Psoas muscle (tissue), 7 donors: ENCODE measurements at regions not wholly inside any gene's neighbourhood (a gene's known extent, or its start where the extent isn't known, plus 50 kb on each side); places are given as distances from the start of the nearest gene placed in this dataset.

Experiments
- ATAC-seq, 4 donors: fragments of 200-7000 bp; cut with Tn5 transposase; one replicate each; pipeline ENCODE4 v1.9.1; 2020; ENCODE audit warnings: moderate library complexity in 3 of 4, mild to moderate bottlenecking in 2 of 4
- DNase-seq, 2 donors: peaks; one replicate each; pipeline ENCODE4 v3.0.0-alpha.2; 2020
- H3K27ac ChIP-seq: fragments of 200-600 bp; one replicate; pipeline ENCODE4 v1.8.0; 2022
- H3K27me3 ChIP-seq, 3 donors: fragments of 200-600 bp in 1 of 3; one replicate each; pipeline versions ENCODE4 v1.6.1 to v1.8.0; 2013 to 2022; ENCODE audit warnings: low read length in 2 of 3, mild to moderate bottlenecking in 2 of 3, moderate library complexity in 1 of 3; ENCODE audit not compliant: insufficient read depth in 3 of 3
- H3K36me3 ChIP-seq, 2 donors: fragments of 200-600 bp in 1 of 2; one replicate each; pipeline versions ENCODE4 v1.6.1 to v1.8.0; 2013 to 2022; ENCODE audit warnings: low read depth in 1 of 2, mild to moderate bottlenecking in 1 of 2, moderate library complexity in 1 of 2; ENCODE audit not compliant: insufficient read depth in 1 of 2
- H3K4me1 ChIP-seq: fragments of 200-600 bp; one replicate; pipeline ENCODE4 v1.8.0; 2022
- H3K4me3 ChIP-seq: fragments of 200-600 bp; one replicate; pipeline ENCODE4 v1.8.0; 2022; ENCODE audit warnings: mild to moderate bottlenecking
- H3K9me3 ChIP-seq: fragments of 200-600 bp; one replicate; pipeline ENCODE4 v1.8.0; 2022
- WGBS, 3 donors: extraction: QIAGEN DNeasy Blood & Tissue Kit; methylation state at CpG; one replicate each; pipeline versions ENCODE4 v1.1.6 to v1.1.7; 2013; 5-methylcytosine and 5-hydroxymethylcytosine counted together
- intact Hi-C, 2 donors: fragments of 100-400 bp; cut with DNase I; formaldehyde crosslinking; loops; one replicate each; pipeline versions ENCODE4 v1.11.0 to v1.14.2; 2022
- TF ChIP-seq, protein P1 (sequence below): fragments of 200-600 bp; IDR thresholded peaks from one replicate; pipeline ENCODE4 v1.8.0; 2022; ENCODE audit warnings: antibody characterized with exemption
- donor health status: healthy with polysubstance abuse.
- donor health status: DM: no; HTN: no; CAD: no; lungs with moderate emphysema.
- donor health status: Bipolar disorder and iron deficiency.
- donor health status: healthy.
- donor health status: DM: yes; HTN: yes; CAD: no.
- donor health status: DM: no; HTN: no; CAD: no.
- donor health status: DM: yes; HTN: yes; CAD: no.

DNA sequence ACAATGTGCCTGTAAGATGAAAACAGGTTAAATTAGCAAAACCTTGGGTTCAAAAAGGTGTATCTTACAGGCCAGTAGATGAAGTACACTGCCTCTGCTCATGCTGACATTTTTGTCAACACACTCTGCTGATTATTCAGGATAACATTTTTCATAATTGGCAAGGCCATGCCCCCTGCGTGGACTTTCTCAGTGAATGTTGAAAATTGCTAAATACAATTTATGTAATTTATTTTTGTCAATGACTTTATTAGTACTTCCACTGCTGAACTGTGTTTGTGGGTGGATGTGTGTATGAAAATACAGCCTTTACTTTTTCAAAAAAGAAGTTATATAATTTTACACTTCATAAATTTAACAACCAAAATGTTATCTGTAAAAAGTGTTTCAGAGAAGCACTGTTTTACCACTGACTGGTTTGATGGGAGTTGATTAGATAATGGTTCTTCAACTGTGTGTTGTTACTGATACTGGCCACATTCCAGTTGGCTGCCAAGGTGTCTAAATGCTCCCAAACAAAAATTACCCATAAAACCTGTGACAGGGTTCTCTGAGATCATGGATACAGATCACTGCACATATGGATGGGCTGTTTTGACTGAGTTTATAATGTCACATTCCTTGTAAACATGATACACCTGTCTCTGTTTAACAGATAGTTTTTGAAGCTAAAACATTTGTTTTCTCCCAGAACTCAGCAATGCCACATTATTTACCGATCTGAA is 151.9 kb upstream of the SLC7A11 start:
- DNase-seq (no peak), ATAC-seq (no peak)
- TF ChIP-seq, protein P1, sequence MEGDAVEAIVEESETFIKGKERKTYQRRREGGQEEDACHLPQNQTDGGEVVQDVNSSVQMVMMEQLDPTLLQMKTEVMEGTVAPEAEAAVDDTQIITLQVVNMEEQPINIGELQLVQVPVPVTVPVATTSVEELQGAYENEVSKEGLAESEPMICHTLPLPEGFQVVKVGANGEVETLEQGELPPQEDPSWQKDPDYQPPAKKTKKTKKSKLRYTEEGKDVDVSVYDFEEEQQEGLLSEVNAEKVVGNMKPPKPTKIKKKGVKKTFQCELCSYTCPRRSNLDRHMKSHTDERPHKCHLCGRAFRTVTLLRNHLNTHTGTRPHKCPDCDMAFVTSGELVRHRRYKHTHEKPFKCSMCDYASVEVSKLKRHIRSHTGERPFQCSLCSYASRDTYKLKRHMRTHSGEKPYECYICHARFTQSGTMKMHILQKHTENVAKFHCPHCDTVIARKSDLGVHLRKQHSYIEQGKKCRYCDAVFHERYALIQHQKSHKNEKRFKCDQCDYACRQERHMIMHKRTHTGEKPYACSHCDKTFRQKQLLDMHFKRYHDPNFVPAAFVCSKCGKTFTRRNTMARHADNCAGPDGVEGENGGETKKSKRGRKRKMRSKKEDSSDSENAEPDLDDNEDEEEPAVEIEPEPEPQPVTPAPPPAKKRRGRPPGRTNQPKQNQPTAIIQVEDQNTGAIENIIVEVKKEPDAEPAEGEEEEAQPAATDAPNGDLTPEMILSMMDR = no peak
- H3K27me3 ChIP-seq = no peaks in the 10 kb centered on the region
- H3K27ac ChIP-seq = no peak overlapping the region
- no peak overlapping the region for H3K4me3 ChIP-seq
- intact Hi-C loops = no loop called here
- no peaks in the 10 kb centered on the region for H3K9me3 ChIP-seq
- H3K4me1 ChIP-seq = no peaks in the 10 kb centered on the region
- 45 to 53% (median 46%) methylated on average over 2 of the region's 2 CpGs for WGBS, 3 donors
- H3K36me3 ChIP-seq = no peaks in the 10 kb centered on the region

DNA sequence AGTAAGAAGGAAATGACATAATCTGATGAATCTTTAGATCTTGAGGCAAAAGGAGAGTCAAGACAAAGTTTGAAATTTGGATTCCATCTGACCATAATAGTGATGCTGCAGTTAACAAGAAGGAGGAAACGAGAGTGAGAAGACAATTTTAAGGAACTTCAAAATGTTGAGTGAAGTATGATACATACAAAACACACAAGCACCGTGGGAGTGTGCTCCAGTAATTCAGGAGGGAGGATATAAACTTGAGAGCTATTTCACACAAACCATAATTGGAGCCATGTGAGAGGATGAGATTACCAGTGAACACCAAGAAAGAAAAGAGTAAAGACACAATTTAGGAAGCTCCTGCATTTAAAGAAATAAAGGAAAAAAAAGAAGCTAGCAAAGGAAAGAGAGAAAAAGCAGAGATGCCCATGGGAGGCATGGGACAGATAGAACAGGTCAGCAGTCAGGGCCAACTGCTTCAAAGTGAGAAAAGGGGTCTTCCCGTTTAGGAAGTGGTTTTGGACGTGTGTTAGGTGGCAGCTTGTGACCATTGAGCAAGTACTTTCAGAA is 150.7 kb upstream of the SLC7A11 start:
- DNase-seq = no peak
- ATAC-seq = no peak
- intact Hi-C loops = no loop called here
- no peaks in the 10 kb centered on the region for H3K27me3 ChIP-seq
- no peak overlapping the region for H3K4me3 ChIP-seq
- no peaks in the 10 kb centered on the region for H3K36me3 ChIP-seq
- H3K9me3 ChIP-seq = no peaks in the 10 kb centered on the region
- TF ChIP-seq, protein P1 = no peak
- no peak overlapping the region for H3K27ac ChIP-seq
- no peaks in the 10 kb centered on the region for H3K4me1 ChIP-seq
- WGBS, 3 donors = 66 to 85% (median 79%) methylated on average over 4 of the region's 4 CpGs

DNA sequence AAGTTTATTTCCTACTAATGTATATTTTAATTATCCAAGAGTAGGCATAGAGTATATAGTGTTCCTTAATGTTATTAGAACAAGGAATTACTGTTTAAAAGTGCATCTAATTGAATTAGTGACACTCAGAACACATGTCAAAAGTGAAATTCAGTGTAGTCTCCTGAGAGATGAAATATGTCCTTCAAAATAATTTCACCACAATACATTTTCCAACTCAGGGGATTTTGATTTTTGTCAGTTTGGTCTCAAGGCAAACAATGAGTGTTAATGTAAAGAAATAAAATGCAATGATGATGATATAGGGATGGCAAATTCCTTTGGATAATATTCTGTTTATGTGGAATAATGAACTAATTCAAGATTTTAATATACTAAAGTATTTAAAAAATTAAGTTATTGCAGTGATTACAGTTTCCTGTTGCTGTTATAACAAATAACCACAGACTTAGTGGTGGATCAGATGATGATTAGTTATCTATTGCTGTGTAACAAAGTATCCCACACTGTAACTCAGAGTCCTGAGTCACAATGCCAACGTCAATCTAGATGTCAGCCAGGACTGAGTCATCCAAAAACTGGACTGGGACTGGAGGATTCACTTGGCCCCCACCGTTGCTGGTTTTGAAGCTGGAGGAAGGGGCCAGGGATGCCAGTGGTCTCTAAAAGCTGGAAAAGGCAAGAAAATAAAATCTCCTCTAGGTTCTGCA is 148.0 kb upstream of the SLC7A11 start:
- Histone ChIP-seq H3K4me3 (no peak overlapping the region), H3K4me1 (no peaks in the 10 kb centered on the region), H3K9me3 (no peaks in the 10 kb centered on the region), H3K27ac (no peak overlapping the region), H3K36me3 (no peaks in the 10 kb centered on the region), H3K27me3 (no peaks in the 10 kb centered on the region)
- intact Hi-C loops = no loop called here
- TF ChIP-seq, protein P1 = no peak
- no peak for ATAC-seq
- no peak for DNase-seq
- WGBS, 3 donors = 22 to 25% (median 23%) methylated on average over 2 of the region's 2 CpGs

- no peak for ATAC-seq
These were observed 132.8 kb upstream of the SLC7A11 start for GRCh38 chr4:138374947-138375346.

More at GRCh38 chr4:138374947-138375346, 132.8 kb upstream of the SLC7A11 start:
- Histone ChIP-seq H3K27ac (no peak overlapping the region), H3K4me1 (no peaks in the 10 kb centered on the region), H3K9me3 (no peaks in the 10 kb centered on the region), H3K36me3 (no peaks in the 10 kb centered on the region), H3K27me3 (no peaks in the 10 kb centered on the region), H3K4me3 (no peak overlapping the region)
- WGBS, 3 donors = 0 to 98% (median 91%) methylated on average over 1 of the region's 1 CpG
- TF ChIP-seq, protein P1 = no peak
- intact Hi-C loops = no loop called here
- no peak for DNase-seq
